ENCODE measurements at regions not wholly inside any gene's neighbourhood (a gene's known extent, or its start where the extent isn't known, plus 50 kb on each side); places are given as distances from the start of the nearest gene placed in this dataset.
A peak's percentile ranks its signal among the peaks of the same experiment; 100 is the strongest.

DNA sequence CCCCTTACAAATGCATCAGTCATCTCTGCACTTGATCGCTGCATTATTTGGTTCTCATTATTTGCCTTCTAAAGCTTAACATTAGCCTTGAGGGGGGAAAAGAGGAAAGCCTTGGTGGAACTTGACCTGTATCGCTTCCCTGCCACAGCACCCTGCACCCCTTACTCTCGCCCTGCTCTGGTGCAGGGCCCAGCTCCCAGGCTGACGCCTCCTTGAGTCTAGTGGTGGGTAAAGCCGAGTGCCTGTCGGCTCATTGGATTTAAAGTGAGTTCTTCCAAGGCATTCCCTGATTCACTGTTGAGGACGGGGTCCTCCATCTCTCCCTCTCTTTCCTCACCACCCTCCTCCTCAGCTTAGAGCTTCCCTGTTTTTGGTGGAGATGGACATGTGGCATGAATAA is 145.0 kb upstream of the GYPC start:
- no peak for DNase-seq

DNA sequence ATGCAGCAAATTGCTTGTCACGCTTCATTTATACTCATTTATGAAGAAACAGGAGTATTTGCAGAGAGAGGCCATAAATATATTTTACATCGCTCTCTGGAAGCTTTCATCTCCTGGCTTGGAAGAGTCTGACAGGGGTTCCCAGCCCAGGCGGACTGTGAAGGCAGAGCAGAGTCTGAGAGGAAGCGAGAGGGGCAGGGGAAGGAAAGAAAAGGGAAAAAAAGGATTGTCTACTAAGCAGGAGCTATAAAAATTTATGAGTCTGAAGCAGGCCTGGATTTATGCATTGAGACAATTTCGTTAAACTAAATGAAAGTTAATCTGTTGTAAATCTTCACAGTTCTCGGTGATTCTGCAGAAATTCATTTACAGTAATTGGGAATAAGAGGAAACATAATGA is 143.9 kb upstream of the GYPC start:
- DNase-seq = no peak

DNA sequence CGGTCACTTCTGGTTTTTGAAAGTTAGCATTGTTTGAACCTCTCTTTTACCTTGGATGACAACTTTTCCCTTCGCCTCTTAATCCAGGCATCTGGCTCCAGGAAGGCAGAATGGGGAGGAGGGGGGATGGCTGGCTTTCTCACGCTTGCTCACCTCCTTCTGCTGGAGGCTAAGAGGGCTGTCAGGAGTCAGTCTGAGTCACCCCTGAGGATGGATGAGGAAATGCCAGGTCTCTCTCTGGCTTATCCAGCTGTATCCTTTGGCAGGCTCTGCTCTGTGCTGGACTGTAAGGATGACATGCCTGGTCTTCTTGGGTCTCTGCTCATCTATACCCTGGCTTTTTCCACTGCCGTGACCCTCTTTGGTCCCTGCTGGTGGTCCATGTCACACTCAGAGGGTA is 142.9 kb upstream of the GYPC start:
- DNase-seq = peak; percentile 11

DNA sequence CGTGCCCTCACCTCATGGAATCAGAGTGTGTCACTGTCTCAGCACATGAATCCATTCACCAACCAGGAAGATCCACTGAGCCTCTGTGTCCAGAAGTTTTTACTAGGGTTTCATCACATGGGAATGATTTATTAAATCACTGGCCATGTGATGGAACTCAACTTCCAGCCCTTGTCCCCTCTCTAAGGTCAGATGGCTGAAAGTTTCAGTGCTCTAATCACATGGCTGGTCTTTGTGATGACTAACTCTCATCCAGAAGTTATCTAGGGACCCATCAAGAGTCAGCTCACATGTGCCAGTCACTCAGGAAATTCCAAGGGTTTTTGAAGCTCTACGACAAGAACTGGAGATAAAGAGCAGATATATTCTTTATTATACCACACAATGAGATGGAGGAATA is 140.5 kb upstream of the GYPC start:
- DNase-seq = no peak

DNA sequence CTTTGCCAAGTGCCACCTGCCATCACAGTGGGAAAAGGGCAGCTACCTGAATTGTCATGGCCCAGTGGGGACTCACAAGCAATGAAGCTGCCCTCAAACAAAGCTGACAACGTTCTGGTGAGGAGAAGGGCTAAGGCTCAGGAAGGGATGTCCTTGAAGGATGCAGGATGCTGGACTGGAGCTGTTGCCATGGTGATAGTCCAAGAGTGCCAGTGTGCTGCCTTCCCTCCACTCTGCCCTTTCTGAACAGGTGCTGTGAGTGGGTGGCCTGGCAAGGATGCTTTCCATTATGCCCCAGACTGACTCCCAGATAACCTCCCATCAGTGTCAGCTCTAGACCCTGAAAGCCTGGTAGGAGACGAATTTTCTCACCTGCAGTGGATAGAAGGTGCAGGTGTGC is 137.8 kb upstream of the GYPC start:
- no peak for DNase-seq

DNA sequence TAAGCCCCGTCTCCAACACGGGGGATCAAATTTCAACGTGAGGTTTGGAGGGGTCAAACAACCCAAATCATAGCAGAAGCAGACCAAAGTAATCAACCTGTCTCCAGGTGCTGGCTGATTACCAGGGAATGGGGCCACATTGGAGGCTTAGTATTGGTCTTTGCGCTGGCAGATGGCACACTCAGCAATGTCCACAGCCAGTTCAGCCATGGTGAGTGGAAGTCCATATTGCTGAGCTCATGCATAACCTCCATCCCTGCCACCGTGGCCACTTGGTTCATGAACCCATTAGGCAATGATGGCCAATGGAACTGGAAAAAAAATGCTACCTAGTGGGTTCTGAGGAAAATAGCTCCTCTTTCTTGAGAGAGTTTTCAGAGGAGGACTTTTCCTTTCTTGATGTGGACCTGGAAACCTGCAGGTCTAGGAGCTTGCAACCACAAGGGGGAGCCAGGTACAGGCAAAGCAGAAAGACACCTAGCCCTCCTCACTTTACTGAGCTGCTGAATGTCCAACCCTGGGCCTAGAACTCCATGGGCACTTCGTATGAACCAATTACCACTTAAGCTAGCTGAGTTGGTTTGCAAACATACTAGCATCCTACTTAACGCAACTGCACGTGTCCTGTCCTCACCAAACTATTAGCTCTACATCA is 128.0 kb upstream of the GYPC start:
- peak; percentile 33 for DNase-seq

DNA sequence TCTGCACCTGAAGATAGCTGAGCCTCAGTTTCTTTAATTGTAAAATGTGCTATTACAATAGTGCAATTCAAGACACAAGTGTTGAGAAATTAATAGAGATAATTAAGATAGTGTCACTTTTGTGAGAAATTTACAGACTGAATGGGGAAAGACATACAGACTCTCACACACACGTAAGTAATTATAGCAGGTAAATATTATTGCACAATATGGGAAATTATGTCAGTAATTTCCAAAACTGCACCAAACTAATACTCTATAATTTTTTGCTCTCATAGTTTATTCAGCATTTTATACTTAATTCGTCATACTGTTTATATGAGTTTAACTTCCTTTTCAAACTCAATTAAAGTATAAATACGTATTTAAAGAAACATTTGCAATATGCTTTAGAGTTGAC is 124.9 kb upstream of the GYPC start:
- DNase-seq = no peak

DNA sequence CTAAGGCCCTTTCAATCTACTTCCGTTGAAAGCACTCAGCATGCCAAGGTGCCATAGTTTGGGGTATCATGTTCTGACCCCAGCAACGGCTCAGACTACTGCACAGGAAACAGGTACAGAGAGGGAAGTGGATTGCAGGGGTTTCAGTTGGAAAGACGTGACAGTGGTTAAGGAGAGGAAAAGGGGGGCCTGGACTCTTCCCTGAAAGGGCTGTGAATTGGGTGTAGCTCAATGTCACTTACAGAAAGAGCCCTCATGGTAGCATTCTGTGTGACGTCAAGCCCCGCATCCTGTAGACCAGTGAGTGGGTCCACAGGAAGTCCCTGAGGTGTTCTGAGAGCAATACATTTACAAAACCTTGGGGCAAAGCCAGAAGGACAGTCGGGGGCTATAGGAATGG is 121.5 kb upstream of the GYPC start:
- no peak for DNase-seq

DNA sequence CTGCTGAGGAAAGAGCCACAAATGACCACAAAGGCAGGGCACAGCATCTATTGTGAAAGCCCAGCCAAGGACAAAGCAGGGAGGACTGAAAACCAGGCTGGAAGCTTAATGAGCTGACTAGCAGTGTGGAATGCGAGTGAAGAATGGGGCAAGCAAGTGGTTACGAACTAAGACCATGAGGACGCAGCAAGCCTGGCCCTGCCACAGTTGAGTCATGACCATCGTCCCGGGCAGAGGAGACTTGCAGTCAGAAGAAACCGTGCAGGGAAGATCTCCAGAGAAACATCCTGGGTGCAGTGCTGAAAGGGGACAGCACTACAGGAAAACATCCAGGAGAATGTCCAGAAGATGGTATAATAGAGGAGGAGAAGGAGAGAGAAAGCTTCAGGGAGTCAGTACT is 120.5 kb upstream of the GYPC start:
- no peak for DNase-seq

DNA sequence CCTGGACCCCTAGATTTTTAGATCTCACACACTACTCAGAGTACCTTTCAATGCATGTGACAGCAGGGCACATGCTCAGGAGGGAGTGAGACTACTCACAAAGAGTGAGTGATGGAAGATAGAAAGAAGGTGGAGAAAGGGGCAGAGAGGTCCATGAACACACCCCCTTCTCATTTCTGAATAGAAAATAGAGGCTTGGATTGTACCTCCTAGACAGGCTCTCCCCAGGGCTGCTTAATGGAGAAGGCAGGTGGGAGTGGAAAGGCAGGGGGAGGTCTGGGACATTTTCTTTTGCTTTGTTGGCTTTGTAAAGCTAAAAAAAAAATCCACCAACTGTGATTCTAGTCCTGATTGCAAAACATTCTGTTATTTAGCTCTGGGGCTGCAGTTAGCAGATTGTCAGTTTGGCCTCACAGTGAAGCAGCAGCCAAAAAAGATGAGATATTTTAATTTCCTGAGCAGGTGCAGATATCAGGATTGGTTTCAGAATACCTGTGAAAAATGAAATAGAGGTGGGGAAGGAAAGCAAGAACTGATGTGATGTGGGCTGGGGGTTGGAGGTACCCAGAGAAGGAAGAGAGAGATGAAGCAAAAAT is 119.3 kb upstream of the GYPC start:
- DNase-seq = no peak

DNA sequence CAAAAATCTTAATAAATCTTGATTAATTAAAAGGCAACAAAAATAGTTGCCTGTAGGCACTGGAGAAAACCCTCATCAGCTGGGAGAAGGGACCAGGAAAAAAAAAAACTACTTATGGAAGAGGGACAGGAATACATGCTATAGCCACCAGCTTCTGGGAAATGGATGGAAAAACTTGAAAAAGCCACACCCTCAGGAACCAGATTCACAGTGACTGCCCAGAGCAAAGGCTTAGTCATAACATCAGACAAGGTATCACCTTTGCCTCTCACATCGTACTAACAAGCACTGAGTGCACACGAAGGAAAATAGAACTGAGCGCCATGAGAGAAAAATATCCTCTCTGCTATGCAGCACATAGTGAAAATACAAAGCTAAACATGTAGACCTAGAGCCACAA is 116.9 kb upstream of the GYPC start:
- no peak for DNase-seq

DNA sequence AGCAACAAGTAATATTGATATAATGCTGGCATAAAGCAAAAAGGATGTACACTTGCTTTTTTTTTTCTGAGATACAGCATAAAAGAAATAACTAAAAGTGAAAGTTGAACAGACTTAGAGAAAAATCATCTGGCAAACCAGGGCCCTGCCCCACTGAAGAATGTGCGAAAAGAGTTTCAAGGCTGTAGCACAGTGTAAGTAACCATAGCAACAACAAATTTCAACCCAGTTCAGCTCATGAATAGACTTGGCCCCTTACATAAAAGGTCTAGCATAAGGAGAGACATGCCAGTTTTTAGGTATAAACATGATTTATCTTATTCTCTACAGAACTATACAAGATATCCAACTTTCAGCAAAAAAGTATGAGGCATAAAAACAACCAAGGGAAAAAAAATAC is 113.7 kb upstream of the GYPC start:
- DNase-seq = no peak

DNA sequence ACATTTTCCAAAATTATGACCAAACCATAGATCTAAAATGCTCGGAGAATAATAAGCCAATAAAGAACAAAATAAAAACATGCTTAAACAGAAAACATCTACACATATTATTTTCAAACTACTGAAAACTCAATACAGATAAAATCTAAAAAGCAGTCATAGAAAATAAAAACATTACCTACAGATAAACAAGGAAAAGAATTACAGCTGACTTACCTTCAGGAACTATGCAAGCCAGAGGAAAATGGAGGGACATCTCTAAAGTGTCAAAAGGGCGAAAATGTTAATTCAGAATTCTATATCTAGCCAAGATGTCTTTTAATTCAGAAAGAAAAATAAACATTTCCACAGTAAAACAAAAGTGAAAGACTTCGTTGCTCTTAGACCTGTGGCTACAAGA is 112.9 kb upstream of the GYPC start:
- no peak for DNase-seq

DNA sequence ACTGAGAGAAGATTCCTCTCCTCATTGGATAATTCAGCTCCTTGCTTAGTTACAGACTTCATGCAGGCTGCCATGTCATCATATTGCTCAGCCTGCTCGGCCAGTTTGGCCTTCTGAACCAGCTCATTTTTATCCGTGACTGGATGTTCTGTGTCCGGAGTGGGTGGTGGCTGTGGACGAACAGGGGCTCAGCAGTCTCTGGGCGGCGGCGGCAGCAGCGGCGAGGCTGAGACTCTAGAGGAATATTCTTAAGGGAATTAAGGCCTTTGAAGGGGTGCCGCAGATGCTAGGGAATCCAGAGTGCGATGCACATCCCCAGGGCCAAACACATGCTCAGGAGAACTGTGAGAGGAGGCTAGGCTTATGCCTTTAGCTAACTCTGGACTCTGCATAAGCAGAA is 97.9 kb upstream of the GYPC start:
- no peak for DNase-seq

DNA sequence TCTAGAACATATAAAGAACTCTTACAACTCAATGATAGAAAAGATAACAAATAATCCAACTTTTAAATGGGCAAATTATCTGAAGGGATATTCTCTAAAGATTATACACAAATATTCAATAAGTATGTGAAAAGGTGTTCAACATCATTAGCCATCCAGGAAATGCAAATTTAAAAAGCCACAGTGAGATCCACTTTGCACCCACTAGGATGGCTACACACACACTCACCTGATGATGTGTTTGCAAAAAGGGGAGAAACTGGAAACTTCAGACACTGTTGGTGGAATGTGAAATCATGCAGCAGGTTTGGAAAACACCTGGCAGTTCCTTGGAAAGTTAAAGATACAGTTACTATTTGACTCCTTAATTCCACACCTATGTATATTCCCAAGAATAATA is 87.2 kb upstream of the GYPC start:
- DNase-seq = no peak

DNA sequence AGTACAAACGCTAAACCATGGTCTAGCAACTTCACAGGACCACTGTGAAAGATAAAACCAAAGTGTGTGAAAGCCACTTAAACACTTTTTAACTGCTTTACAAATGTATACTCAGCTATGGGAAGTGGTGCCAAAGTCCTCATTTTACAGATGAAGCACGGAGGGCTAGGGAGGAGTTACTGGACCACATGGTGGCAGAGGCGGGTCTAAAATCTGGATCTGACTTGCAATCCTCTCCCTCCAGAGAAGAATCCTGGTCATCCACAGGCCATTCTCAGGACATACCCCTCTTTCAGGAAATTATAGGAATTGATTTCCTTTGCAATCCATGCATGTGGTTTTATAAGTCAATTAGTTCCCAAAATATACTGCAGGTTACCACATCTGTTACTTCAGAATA is 84.6 kb upstream of the GYPC start:
- no peak for DNase-seq

DNA sequence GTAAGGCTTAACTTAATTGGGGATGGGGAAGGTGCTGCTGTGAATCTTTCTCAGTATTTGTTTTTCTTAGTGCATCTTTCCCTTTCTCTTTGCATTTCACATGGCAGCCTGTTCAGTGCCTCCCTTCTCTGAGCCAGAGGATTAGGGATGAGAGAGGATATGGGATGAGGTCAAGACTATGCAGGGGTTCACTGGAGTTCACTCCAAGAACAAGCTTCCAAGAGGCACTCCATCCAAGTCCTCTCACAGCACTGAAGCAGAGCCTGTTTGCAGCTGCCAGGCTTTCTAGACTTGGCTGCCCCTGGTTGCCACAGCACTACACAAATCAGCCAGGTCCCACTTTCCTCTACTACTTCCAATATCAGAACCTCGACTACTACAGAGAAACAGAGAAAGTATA is 80.3 kb upstream of the GYPC start:
- DNase-seq = no peak

DNA sequence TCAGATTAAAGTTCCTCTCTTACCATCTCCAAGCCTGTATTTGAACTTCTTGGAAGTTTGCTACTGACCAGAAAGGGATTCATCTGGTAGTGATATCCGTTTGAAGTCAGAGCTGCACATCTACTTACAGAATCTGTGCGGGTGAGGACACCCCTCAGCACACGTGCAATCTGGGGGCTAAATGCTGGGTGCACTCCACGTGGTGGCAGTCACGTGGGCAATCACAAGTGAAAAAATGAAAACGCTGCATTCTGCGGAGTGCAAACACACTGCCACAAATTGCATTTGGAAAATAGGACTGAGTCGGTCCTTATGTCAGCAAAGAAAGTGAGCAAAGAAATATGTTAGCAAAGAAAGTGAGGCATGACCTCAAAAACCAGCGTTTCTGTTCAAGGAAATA is 76.1 kb upstream of the GYPC start:
- DNase-seq = no peak

DNA sequence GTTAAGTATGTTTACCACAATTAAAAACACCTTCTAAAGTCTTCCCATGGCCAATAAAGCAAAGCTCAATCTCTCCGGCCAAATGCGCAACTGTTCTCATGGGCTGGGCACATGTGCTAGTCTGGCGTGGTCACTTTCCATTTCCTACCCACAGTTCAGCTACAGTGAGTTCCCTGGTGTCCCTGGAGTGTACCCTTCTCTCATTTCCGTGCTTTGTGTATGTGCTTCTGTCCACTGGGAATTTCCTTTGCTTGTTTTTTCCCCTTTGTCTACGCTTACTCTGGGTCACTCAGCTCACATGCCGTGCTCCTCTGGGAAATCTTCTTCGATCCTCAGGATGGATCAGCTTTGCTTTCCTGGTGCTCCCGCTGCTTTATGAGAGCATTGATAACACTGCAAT is 69.6 kb upstream of the GYPC start:
- DNase-seq = no peak

DNA sequence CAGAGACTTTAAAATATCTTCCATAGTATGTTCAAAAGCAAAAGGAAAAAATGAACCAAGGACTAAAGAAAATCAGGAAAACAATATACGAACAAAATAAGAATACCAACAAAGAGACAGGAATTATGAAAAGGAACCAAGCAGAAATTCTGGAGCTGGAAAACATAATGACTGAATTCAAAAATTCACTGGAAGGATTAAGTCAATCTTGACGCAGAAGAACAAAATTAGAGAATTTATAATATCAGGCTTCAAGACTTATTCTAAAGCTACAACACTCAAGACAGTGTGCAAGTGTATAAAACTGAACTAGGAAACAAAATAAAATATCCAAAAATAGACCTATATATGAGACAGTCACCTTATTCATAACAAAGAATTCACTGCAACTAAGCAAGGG is 56.9 kb upstream of the GYPC start:
- DNase-seq = no peak

DNA sequence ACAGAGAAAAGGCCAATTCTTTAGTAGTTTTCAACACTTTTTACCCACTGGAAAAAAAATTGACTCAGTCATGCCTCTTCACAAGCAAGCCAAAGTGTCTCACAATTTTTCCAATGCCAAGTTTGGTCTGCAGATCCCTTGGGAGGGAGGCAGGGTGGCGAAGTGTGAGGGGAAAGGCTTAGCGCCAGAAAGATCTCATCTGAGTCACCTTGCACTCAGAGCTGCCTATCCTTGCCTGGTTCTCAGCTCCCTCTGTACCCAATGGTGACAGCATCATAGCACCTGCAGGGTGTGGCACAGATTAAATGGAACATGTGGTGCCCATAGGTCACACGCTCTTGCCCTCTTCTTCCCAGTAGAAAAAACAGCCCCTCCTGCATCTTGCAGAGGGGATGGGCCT is 55.2 kb upstream of the GYPC start:
- no peak for DNase-seq

DNA sequence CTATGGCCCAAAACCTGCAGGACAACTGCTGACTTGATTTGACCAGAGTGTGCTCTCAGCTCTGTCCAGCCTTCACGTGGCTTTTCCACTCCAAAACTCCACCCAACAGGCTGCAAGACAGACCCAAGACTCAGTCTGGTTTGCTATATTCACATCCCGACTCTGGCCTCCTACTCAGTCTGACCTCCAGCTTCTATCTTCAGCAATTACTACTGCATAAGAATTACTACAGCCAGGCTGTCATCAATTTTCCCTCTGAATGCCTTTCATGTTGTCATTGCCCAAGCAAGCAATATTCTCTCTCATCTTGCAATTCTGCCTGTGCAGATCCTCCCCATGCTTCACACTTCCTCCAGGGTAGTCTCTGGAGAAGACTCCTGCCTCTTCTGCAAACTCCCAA is 53.6 kb upstream of the GYPC start:
- no peak for DNase-seq
